Panc1 (cell line): ENCODE measurements at regions not wholly inside any gene's neighbourhood (a gene's known extent, or its start where the extent isn't known, plus 50 kb on each side); places are given as distances from the start of the nearest gene placed in this dataset.

Experiments used
- ATAC-seq: fragments of 200-7000 bp; cut with Tn5 transposase; 2 replicates; pipeline ENCODE4 v1.9.1; 2020; ENCODE audit warnings: mild to moderate bottlenecking, moderate library complexity
- BruUV-seq: library from RNA; stranded (reverse); fragments of 400-500 nt; replicated peaks from 2 replicates; lab custom pipeline; 2021; lab: Mats Ljungman, UMichigan
- CTCF ChIA-PET: fragments of 300-600 bp; sonication (Branson Sonifier 250); formaldehyde crosslinking; loops from one replicate; lab custom pipeline; 2022; ENCODE audit warnings: antibody characterized with exemption; lab: Charles Lee
- POLR2A ChIA-PET: fragments of 300-600 bp; sonication (Branson Sonifier 250); formaldehyde crosslinking; loops from one replicate; lab custom pipeline; 2022; ENCODE audit warnings: antibody characterized with exemption; lab: Charles Lee
- DNase-seq: peaks from one replicate; pipeline ENCODE4 v3.0.0-alpha.2; 2010; ENCODE audit warnings: low read depth, low spot score
- H3K27ac ChIP-seq: 2 replicates; pipeline ENCODE4 v1.5.1; 2011; ENCODE audit warnings: mild to moderate bottlenecking, low read length, inconsistent platforms
- H3K27me3 ChIP-seq: fragments of 200-500 bp; sonication (Bioruptor generic); 2 replicates; pipeline ENCODE4 v1.6.0; 2014; ENCODE audit warnings: low read length, inconsistent platforms; ENCODE audit not compliant: control insufficient read depth, insufficient read depth
- H3K36me3 ChIP-seq: fragments of 200-500 bp; sonication (Bioruptor generic); 2 replicates; pipeline ENCODE4 v1.5.1; 2014; ENCODE audit warnings: inconsistent platforms, mild to moderate bottlenecking, low read length, moderate library complexity; ENCODE audit not compliant: control insufficient read depth, insufficient read depth
- H3K4me1 ChIP-seq: 2 replicates; pipeline ENCODE4 v1.5.1; 2011; ENCODE audit warnings: inconsistent platforms, mild to moderate bottlenecking, low read length, moderate library complexity; ENCODE audit not compliant: control insufficient read depth, insufficient read depth
- H3K4me3 ChIP-seq, 2 experiments: 2 replicates each; pipeline ENCODE4 v1.5.1; 2011 to 2012; ENCODE audit warnings: low read depth in 2 of 2, low read length in 2 of 2, mild to moderate bottlenecking in 2 of 2, inconsistent platforms in 1 of 2, moderate library complexity in 1 of 2
- H3K9me3 ChIP-seq: fragments of 200-500 bp; sonication (Bioruptor generic); 2 replicates; pipeline ENCODE4 v1.5.1; 2014; ENCODE audit warnings: low read depth, mild to moderate bottlenecking, inconsistent platforms, low read length, moderate library complexity; ENCODE audit not compliant: control insufficient read depth, insufficient read depth
- POLR2AphosphoS5 ChIP-seq: IDR thresholded peaks from 2 replicates; pipeline ENCODE4 v1.6.1; 2012; ENCODE audit warnings: mild to moderate bottlenecking, low read depth, low read length, moderate library complexity
- REST ChIP-seq, 2 experiments: IDR thresholded peaks; 2 replicates each; pipeline ENCODE4 v1.6.1; 2011 to 2012; ENCODE audit warnings: low read depth in 2 of 2, control low read depth in 1 of 2, low read length in 1 of 2, mild to moderate bottlenecking in 1 of 2, moderate library complexity in 1 of 2; ENCODE audit not compliant: insufficient read depth in 1 of 2
- SIN3A ChIP-seq: IDR thresholded peaks from 2 replicates; pipeline ENCODE4 v1.6.1; 2012; ENCODE audit warnings: low read depth, mild to moderate bottlenecking, low read length, moderate library complexity, borderline replicate concordance; ENCODE audit not compliant: insufficient read depth
- TCF7L2 ChIP-seq: IDR thresholded peaks from 2 replicates; pipeline ENCODE4 v1.6.1; 2011; ENCODE audit warnings: mild to moderate bottlenecking, low read depth, low read length, inconsistent platforms
- in situ Hi-C: cut with HindIII; loops from 2 replicates; pipeline ENCODE4 v1.10.0; 2016; ENCODE audit warnings: low sequenced_read_pairs, low pct_unique_long_range_greater_than_20kb
- intact Hi-C: fragments of 100-400 bp; cut with micrococcal nuclease; formaldehyde crosslinking; loops from one replicate; pipeline ENCODE4 v1.10.0; 2022; ENCODE audit not compliant: unreplicated experiment
- TF ChIP-seq, protein P1 (sequence below): fragments of 450-650 bp; IDR thresholded peaks from 2 replicates; pipeline ENCODE4 v1.5.1; 2017; ENCODE audit warnings: mild to moderate bottlenecking

GRCh38 chr3:66738625-66739365, 238.0 kb upstream of the LRIG1 start:
- no peak for DNase-seq
- Histone ChIP-seq H3K27me3 (no peaks in the 10 kb centered on the region; the same call in 1 of the 2 replicates), H3K9me3 (no peaks in the 10 kb centered on the region), H3K36me3 (no peaks in the 10 kb centered on the region), H3K27ac (no peak overlapping the region), H3K4me3 (no peak overlapping the region), H3K4me1 (no peaks in the 10 kb centered on the region)
- intact Hi-C loops (no loop called here), in situ Hi-C loops (no loop called here)
- no peak for ATAC-seq
- ChIA-PET CTCF (no interaction called here), POLR2A (no interaction called here)
- BruUV-seq: no TSS peak
- no peak for TF ChIP-seq SIN3A
- no peak for TF ChIP-seq POLR2AphosphoS5
- TF ChIP-seq TCF7L2: no peak
- TF ChIP-seq, protein P1, sequence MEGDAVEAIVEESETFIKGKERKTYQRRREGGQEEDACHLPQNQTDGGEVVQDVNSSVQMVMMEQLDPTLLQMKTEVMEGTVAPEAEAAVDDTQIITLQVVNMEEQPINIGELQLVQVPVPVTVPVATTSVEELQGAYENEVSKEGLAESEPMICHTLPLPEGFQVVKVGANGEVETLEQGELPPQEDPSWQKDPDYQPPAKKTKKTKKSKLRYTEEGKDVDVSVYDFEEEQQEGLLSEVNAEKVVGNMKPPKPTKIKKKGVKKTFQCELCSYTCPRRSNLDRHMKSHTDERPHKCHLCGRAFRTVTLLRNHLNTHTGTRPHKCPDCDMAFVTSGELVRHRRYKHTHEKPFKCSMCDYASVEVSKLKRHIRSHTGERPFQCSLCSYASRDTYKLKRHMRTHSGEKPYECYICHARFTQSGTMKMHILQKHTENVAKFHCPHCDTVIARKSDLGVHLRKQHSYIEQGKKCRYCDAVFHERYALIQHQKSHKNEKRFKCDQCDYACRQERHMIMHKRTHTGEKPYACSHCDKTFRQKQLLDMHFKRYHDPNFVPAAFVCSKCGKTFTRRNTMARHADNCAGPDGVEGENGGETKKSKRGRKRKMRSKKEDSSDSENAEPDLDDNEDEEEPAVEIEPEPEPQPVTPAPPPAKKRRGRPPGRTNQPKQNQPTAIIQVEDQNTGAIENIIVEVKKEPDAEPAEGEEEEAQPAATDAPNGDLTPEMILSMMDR: no peak
- TF ChIP-seq REST (IDR thresholded peaks at IDR 0.05; ENCODE audit: insufficient read depth in 1 of 2, low read depth in 2 of 2, low read length in 1 of 2): no peak

DNA sequence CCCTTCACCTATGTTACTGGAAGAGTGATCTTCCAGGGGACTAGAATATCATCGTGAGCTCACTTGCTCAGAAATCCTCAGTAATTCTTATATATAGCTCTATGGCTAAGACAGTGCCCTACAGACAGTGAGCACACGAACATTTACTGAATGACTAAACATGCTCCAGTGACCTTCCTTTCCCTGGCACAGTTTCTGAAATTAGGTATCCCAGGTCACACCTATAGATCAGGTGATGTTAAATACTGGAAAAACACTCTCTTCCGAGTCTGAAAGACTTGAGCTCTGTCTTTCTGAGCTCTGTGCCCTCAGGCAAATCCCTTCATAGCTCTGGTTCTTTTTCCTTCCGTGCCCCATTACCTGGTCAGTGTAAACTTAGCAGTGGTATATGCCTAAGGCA, 239.4 kb upstream of the LRIG1 start:
- intact Hi-C loops (no loop called here), in situ Hi-C loops (no loop called here)
- no peaks in the 10 kb centered on the region for H3K4me1 ChIP-seq
- ChIA-PET POLR2A (no interaction called here), CTCF (no interaction called here)
- no peaks in the 10 kb centered on the region for H3K36me3 ChIP-seq
- ATAC-seq: no peak
- BruUV-seq: no TSS peak
- DNase-seq: no peak
- TF ChIP-seq, protein P1: no peak
- TF ChIP-seq TCF7L2 (no peak), POLR2AphosphoS5 (no peak), REST (IDR thresholded peaks at IDR 0.05; ENCODE audit: insufficient read depth in 1 of 2, low read depth in 2 of 2, low read length in 1 of 2) (no peak), SIN3A (no peak)
- H3K9me3 ChIP-seq: no peaks in the 10 kb centered on the region
- H3K4me3 ChIP-seq: no peak overlapping the region
- H3K27me3 ChIP-seq: no peaks in the 10 kb centered on the region; the same call in 1 of the 2 replicates
- no peak overlapping the region for H3K27ac ChIP-seq
